Heart left ventricle (tissue), 16 donors: ENCODE measurements at regions not wholly inside any gene's neighbourhood (a gene's known extent, or its start where the extent isn't known, plus 50 kb on each side); places are given as distances from the start of the nearest gene placed in this dataset.

ENCODE experiments used
- ATAC-seq, 4 donors: fragments of 200-7000 bp; cut with Tn5 transposase; one replicate each; pipeline ENCODE4 v1.9.1; 2020 to 2022; ENCODE audit warnings: moderate library complexity in 4 of 4, mild to moderate bottlenecking in 3 of 4, moderate number of reproducible peaks in 1 of 4
- DNase-seq, 5 donors: peaks; one replicate each; pipeline ENCODE4 v3.0.0-alpha.2; 2020
- H3K27ac ChIP-seq, 12 donors: fragments of 200-600 bp; sonication (generic) in 4 of 12; one replicate each; pipeline versions ENCODE4 v1.5.0 to v1.8.0; 2016 to 2022; ENCODE audit warnings: mild to moderate bottlenecking in 2 of 12
- H3K27me3 ChIP-seq, 9 donors: fragments of 200-600 bp; sonication (generic) in 2 of 9; one replicate each; pipeline versions ENCODE4 v1.5.1 to v1.8.0; 2016 to 2022; ENCODE audit warnings: mild to moderate bottlenecking in 3 of 9
- H3K36me3 ChIP-seq, 9 donors: fragments of 200-600 bp; sonication (generic) in 2 of 9; one replicate each; pipeline versions ENCODE4 v1.5.0 to v1.8.0; 2018 to 2022; ENCODE audit warnings: mild to moderate bottlenecking in 2 of 9
- H3K4me1 ChIP-seq, 12 donors: fragments of 200-600 bp; sonication (generic) in 4 of 12; one replicate each; pipeline versions ENCODE4 v1.5.0 to v1.8.0; 2016 to 2022; ENCODE audit warnings: mild to moderate bottlenecking in 3 of 12
- H3K4me3 ChIP-seq, 12 donors: fragments of 200-600 bp; sonication (generic) in 4 of 12; one replicate each; pipeline versions ENCODE4 v1.5.0 to v1.8.0; 2017 to 2022; ENCODE audit warnings: mild to moderate bottlenecking in 9 of 12, moderate library complexity in 4 of 12
- H3K9me3 ChIP-seq, 12 donors: fragments of 200-600 bp; sonication (generic) in 4 of 12; one replicate each; pipeline versions ENCODE4 v1.5.0 to v1.8.0; 2016 to 2022; ENCODE audit warnings: mild to moderate bottlenecking in 1 of 12
- CTCF ChIP-seq, 12 donors: fragments of 200-600 bp; sonication (generic) in 4 of 12; IDR thresholded peaks; one replicate each; pipeline versions ENCODE4 v1.5.0 to v1.8.0; 2018 to 2022; ENCODE audit warnings: antibody characterized with exemption in 12 of 12, mild to moderate bottlenecking in 5 of 12
- POLR2A ChIP-seq, 2 donors: fragments of 450-650 bp; IDR thresholded peaks; one replicate each; pipeline ENCODE4 v1.6.1; 2017; ENCODE audit warnings: antibody characterized with exemption in 2 of 2, mild to moderate bottlenecking in 2 of 2, moderate library complexity in 2 of 2
- WGBS, 4 donors: extraction: QIAGEN DNeasy Blood & Tissue Kit in 2 of 4; methylation state at CpG; one replicate each; pipeline versions ENCODE4 v1.1.5 to v1.1.7; 2013 to 2018; 5-methylcytosine and 5-hydroxymethylcytosine counted together
- intact Hi-C, 10 donors: fragments of 100-400 bp; cut with DNase I; formaldehyde crosslinking; loops; one replicate each; pipeline versions ENCODE4 v1.11.1 to v1.14.2; 2022
- donor health status: ischemic (EF 13 %, LVEDD 7.1; RV severe dilation, severe dysfunction).
- donor health status: healthy with polysubstance abuse.
- donor health status: DM: no; HTN: yes; CAD: no.
- donor health status: DM: no; HTN: no; CAD: no.
- donor health status: ischemic (EF 25% LVEDD 6.9; RV normal size, moderate dysfunction).
- donor health status: ischemic (EF 25% LVEDD 5.7; RV mildly dilated, moderate dysfunction).
- donor health status: healthy.
- donor health status: DM: yes; HTN: yes; CAD: no.
- donor health status: ischemic (EF 35%, LVEDD 5.7; RV mildly dilated, moderate dysfunction).
- donor health status: nonischemic (EF 11% LVEDD 7.7; RV severe dilation, severe dysfunction).
- donor health status: DM: yes; HTN: yes; CAD: no.
- donor health status: PGD.
- donor health status: ischemic (EF 29% LVEDD 5.4; RV normal size, mild dysfunction).
- donor health status: nonischemic (EF 23%, LVEDD 6.1; RV moderate dilation, normal function).

DNA sequence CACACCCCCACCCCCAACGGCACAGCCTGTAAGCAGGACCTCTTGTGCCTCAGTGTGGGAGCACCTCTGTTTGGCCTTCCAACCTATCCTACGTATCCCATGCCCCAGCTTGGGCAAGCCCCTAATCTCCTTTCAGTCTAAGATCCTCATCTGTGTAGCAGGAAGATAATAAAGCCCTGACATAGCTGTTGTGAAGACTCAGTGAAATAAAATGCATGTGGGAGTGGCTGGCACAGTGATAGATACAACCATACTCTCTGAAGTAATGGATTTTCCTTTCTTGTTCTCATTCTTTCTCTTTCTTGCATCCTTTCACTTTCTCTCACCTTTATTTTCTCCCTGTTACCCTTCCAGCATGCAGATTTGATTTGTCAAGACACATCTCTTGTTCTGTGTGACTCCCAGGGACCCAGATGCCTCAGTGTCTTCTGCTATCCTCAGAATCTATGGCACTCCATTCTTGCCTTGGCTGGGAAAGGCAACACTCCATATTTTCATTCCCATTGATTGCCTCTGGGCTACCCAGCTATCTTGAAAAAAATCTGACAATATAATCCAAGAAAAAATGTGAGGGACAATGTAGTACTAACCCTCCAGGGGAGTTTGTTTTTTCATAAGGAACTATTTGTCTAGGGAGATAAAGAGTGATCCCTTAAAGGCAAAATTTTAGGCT lies 207.2 kb upstream of the SETBP1 start:
- intact Hi-C loops: no loop called here
- H3K27ac ChIP-seq: no peak overlapping the region
- H3K36me3 ChIP-seq: no peaks in the 10 kb centered on the region
- H3K27me3 ChIP-seq: no peaks in the 10 kb centered on the region
- no peak for DNase-seq
- TF ChIP-seq POLR2A (IDR thresholded peaks at IDR 0.05) (no peak), CTCF (IDR thresholded peaks at IDR 0.05) (no peak)
- no peaks in the 10 kb centered on the region for H3K4me1 ChIP-seq
- peaks cover 0 to 2% (median 0%) of the 10 kb centered on the region in 12 donors for H3K9me3 ChIP-seq
- H3K4me3 ChIP-seq: no peak overlapping the region
- WGBS, 4 donors: 78 to 88% (median 87%) methylated on average over 2 of the region's 2 CpGs
- ATAC-seq: no peak

DNA sequence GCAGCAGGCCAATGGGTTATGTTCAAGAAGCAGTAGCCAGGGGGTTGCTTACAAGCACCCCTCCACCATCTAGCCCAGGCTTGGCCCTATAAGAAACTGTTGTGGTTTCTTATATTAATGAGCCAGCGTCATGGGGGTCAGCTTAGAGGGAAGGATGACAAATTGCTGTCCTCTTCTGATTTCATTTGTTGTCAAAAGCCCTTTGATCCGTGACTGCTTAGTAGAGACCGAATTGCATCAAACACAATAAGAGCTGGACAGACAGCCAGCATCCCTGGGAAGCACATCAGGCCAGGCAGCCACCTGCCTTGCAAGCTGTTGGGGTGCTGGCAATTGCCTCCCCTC lies 206.6 kb upstream of the SETBP1 start:
- peaks cover 0 to 7% (median 0%) of the 10 kb centered on the region in 12 donors for H3K9me3 ChIP-seq
- no peak overlapping the region for H3K27ac ChIP-seq
- intact Hi-C loops: no loop called here
- no peak for DNase-seq
- ATAC-seq: no peak
- TF ChIP-seq CTCF (IDR thresholded peaks at IDR 0.05) (no peak), POLR2A (IDR thresholded peaks at IDR 0.05) (no peak)
- H3K36me3 ChIP-seq: no peaks in the 10 kb centered on the region
- H3K4me3 ChIP-seq: no peak overlapping the region
- WGBS, 4 donors: 71 to 80% (median 77%) methylated on average over 3 of the region's 3 CpGs
- no peaks in the 10 kb centered on the region for H3K27me3 ChIP-seq
- H3K4me1 ChIP-seq: no peaks in the 10 kb centered on the region

- TF ChIP-seq POLR2A (IDR thresholded peaks at IDR 0.05) (no peak), CTCF (IDR thresholded peaks at IDR 0.05) (no peak)
- ATAC-seq (no peak), DNase-seq (no peak)
- Histone ChIP-seq H3K4me3 (no peak overlapping the region), H3K27me3 (no peaks in the 10 kb centered on the region), H3K4me1 (no peaks in the 10 kb centered on the region), H3K9me3 (peaks cover 0 to 12% (median 0%) of the 10 kb centered on the region in 12 donors), H3K36me3 (no peaks in the 10 kb centered on the region), H3K27ac (no peak overlapping the region)
- intact Hi-C loops: no loop called here
Observed at GRCh38 chr18:44474591-44474990, 206.1 kb upstream of the SETBP1 start.

GRCh38 chr18:44482761-44483160 lies 197.9 kb upstream of the SETBP1 start:
- Histone ChIP-seq H3K27ac (no peak overlapping the region), H3K27me3 (no peaks in the 10 kb centered on the region), H3K4me1 (no peaks in the 10 kb centered on the region), H3K4me3 (no peak overlapping the region), H3K36me3 (no peaks in the 10 kb centered on the region), H3K9me3 (peaks cover 0 to 18% (median 0%) of the 10 kb centered on the region in 12 donors)
- ATAC-seq (no peak), DNase-seq (no peak)
- TF ChIP-seq POLR2A (IDR thresholded peaks at IDR 0.05) (no peak), CTCF (IDR thresholded peaks at IDR 0.05) (no peak)
- intact Hi-C loops: no loop called here
- WGBS, 4 donors: 65 to 69% (median 67%) methylated on average over 4 of the region's 4 CpGs
